ENCODE measurements at regions not wholly inside any gene's neighbourhood (a gene's known extent, or its start where the extent isn't known, plus 50 kb on each side); places are given as distances from the start of the nearest gene placed in this dataset.

- TF ChIP-seq CTCF (IDR thresholded peaks at IDR 0.05) (no peak), POLR2A (IDR thresholded peaks at IDR 0.05; ENCODE audit: low read depth) (no peak), EP300 (IDR thresholded peaks at IDR 0.05) (no peak), POLR2AphosphoS5 (IDR thresholded peaks at IDR 0.05) (no peak)
Observed at GRCh38 chr6:18600255-18600654, 213.1 kb downstream of the RNF144B start.

All from esophagus muscularis mucosa (tissue), 4 donors.